ENCODE measurements at regions not wholly inside any gene's neighbourhood (a gene's known extent, or its start where the extent isn't known, plus 50 kb on each side); places are given as distances from the start of the nearest gene placed in this dataset.
"Not testable (repeated sequence)": the region's sequence is repeated elsewhere in the genome, so short reads cannot be mapped to it uniquely, and the experiment has no call there.

- Histone ChIP-seq H3K27me3 (peaks cover 0 to 46% (median 0%) of the 10 kb centered on the region in 3 donors), H3K9me3 (no peaks in the 10 kb centered on the region), H3K27ac (no peak overlapping the region), H3K4me1 (no peaks in the 10 kb centered on the region), H3K36me3 (no peaks in the 10 kb centered on the region), H3K4me3 (no peak overlapping the region)
- DNase-seq = no peak
- TF ChIP-seq CTCF (IDR thresholded peaks at IDR 0.05) (no peak), POLR2A (IDR thresholded peaks at IDR 0.05) (no peak), POLR2AphosphoS5 (IDR thresholded peaks at IDR 0.05) (no peak), EP300 (IDR thresholded peaks at IDR 0.05) (no peak)
- 69 to 77% (median 77%) methylated on average over 5 of the region's 5 CpGs for WGBS, 5 donors
- intact Hi-C loops (cut with DNase I; ENCODE audit: low total_unique reads) = no loop called here
These were observed 143.3 kb downstream of the USP31 start for GRCh38 chr16:23005951-23006350.

- H3K4me1 ChIP-seq = no peaks in the 10 kb centered on the region
- DNase-seq = no peak
- intact Hi-C loops (cut with DNase I; ENCODE audit: low total_unique reads) = no loop called here
- no peaks in the 10 kb centered on the region for H3K36me3 ChIP-seq
- H3K9me3 ChIP-seq = peaks cover 3 to 9% (median 5%) of the 10 kb centered on the region in 4 donors
- TF ChIP-seq EP300 (IDR thresholded peaks at IDR 0.05) (no peak), CTCF (IDR thresholded peaks at IDR 0.05) (no peak), POLR2A (IDR thresholded peaks at IDR 0.05) (no peak), POLR2AphosphoS5 (IDR thresholded peaks at IDR 0.05) (no peak)
- 64 to 82% (median 68%) methylated on average over 3 of the region's 3 CpGs for WGBS, 5 donors
- no peak overlapping the region for H3K27ac ChIP-seq
- H3K4me3 ChIP-seq = no peak overlapping the region
- peaks cover 0 to 27% (median 0%) of the 10 kb centered on the region in 3 donors for H3K27me3 ChIP-seq
These were observed 159.7 kb downstream of the USP31 start for GRCh38 chr16:22989598-22989997.

DNA sequence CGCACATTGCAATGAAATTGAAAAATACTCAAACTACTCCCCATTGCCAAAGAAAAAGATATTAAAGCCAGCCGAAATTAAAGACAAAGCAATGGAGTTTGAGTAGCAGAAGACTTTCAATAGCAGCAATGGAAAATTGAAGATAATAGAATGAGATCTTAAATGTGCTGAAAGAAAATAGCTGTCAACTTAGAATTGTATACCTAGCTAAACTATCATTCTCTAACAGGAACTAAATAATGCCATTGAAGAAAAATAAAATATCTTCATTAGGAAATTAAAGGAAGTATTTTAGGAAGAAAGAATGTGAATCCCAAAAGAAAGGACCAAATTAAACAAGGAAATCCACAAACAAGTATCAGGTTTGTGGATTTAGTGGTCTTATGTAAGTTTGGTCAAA is 165.6 kb downstream of the USP31 start:
- WGBS, 5 donors = 94 to 97% (median 95%) methylated on average over 2 of the region's 2 CpGs
- no peak overlapping the region for H3K4me3 ChIP-seq
- peaks cover 3 to 29% (median 23%) of the 10 kb centered on the region in 4 donors for H3K9me3 ChIP-seq
- H3K27me3 ChIP-seq = no peaks in the 10 kb centered on the region
- TF ChIP-seq EP300 (IDR thresholded peaks at IDR 0.05) (no peak), POLR2A (IDR thresholded peaks at IDR 0.05) (no peak), CTCF (IDR thresholded peaks at IDR 0.05) (no peak), POLR2AphosphoS5 (IDR thresholded peaks at IDR 0.05) (no peak)
- H3K4me1 ChIP-seq = no peaks in the 10 kb centered on the region
- intact Hi-C loops (cut with DNase I; ENCODE audit: low total_unique reads) = no loop called here
- DNase-seq = no peak
- no peak overlapping the region for H3K27ac ChIP-seq
- H3K36me3 ChIP-seq = no peaks in the 10 kb centered on the region

DNA sequence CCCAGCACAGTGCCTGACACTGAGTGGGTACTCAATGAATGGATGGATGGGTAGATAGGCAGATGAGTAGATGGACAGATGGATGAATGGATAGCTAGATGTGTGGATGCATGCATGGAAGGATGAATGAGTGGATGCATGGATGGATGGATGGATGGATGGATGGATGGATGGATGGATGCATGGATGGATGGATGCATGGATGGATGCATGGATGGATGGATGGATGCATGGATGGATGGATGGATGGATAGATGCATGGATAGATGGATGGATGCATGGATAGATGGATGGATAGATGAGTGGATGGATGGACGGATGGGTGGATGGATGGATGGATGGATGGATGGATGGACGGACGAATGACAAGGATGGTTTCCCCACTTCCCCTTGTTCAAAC is 166.6 kb downstream of the HS3ST2 start:
- H3K4me3 ChIP-seq; H3K4me1 ChIP-seq; intact Hi-C loops (cut with DNase I; ENCODE audit: low total_unique reads); H3K36me3 ChIP-seq; H3K27ac ChIP-seq; DNase-seq: not testable (repeated sequence)
- WGBS, 5 donors = 77 to 88% (median 84%) methylated on average over 3 of the region's 3 CpGs
- Histone ChIP-seq H3K27me3 (peaks cover 0 to 16% (median 6%) of the 10 kb centered on the region in 3 donors), H3K9me3 (peaks cover 3 to 29% (median 23%) of the 10 kb centered on the region in 4 donors)

GRCh38 chr16:22979038-22979437 is 165.1 kb downstream of the HS3ST2 start:
- intact Hi-C loops (cut with DNase I; ENCODE audit: low total_unique reads) = no loop called here
- Histone ChIP-seq H3K4me1 (no peaks in the 10 kb centered on the region), H3K27me3 (peaks cover 0 to 25% (median 6%) of the 10 kb centered on the region in 3 donors), H3K36me3 (no peaks in the 10 kb centered on the region), H3K27ac (no peak overlapping the region), H3K9me3 (peaks cover 0 to 18% (median 12%) of the 10 kb centered on the region in 4 donors), H3K4me3 (no peak overlapping the region)
- DNase-seq = no peak
- TF ChIP-seq CTCF (IDR thresholded peaks at IDR 0.05) (no peak), EP300 (IDR thresholded peaks at IDR 0.05) (no peak), POLR2A (IDR thresholded peaks at IDR 0.05) (no peak), POLR2AphosphoS5 (IDR thresholded peaks at IDR 0.05) (no peak)
- WGBS, 5 donors = 61 to 79% (median 75%) methylated on average over 2 of the region's 2 CpGs

Data from stomach (tissue), 8 donors.